ENCODE measurements at regions not wholly inside any gene's neighbourhood (a gene's known extent, or its start where the extent isn't known, plus 50 kb on each side); places are given as distances from the start of the nearest gene placed in this dataset.

GRCh38 chr14:38309522-38310277 lies 53.8 kb upstream of the CLEC14A start:
- no peak for DNase-seq (ENCODE audit: low spot score)
